ENCODE measurements at regions not wholly inside any gene's neighbourhood (a gene's known extent, or its start where the extent isn't known, plus 50 kb on each side); places are given as distances from the start of the nearest gene placed in this dataset.

DNA sequence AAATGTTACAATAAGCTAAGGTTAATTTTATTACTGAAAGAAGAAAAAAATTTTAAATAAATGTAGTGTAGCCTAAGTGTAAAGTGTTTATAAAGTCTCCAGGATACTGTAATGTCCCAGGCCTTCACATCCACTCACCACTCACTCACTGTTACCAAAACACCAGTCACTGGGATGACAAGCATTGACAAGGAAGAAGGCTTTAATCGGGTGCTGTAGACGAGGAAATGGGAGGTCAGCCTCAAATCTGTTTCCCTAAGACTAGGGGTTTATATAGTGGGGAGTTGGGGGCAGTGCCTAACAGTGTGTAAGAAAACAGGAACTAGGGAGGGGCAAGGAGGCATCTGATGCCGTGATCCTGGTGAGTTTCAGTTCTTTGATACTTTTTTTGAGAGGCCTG is 69.4 kb downstream of the CHRM3 start:
- TF ChIP-seq, protein P1, sequence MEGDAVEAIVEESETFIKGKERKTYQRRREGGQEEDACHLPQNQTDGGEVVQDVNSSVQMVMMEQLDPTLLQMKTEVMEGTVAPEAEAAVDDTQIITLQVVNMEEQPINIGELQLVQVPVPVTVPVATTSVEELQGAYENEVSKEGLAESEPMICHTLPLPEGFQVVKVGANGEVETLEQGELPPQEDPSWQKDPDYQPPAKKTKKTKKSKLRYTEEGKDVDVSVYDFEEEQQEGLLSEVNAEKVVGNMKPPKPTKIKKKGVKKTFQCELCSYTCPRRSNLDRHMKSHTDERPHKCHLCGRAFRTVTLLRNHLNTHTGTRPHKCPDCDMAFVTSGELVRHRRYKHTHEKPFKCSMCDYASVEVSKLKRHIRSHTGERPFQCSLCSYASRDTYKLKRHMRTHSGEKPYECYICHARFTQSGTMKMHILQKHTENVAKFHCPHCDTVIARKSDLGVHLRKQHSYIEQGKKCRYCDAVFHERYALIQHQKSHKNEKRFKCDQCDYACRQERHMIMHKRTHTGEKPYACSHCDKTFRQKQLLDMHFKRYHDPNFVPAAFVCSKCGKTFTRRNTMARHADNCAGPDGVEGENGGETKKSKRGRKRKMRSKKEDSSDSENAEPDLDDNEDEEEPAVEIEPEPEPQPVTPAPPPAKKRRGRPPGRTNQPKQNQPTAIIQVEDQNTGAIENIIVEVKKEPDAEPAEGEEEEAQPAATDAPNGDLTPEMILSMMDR (IDR thresholded peaks at IDR 0.05; ENCODE audit: control extremely low read depth in 1 of 3, insufficient read depth in 1 of 3, low read depth in 1 of 3, low read length in 3 of 3) = no peak
- TF ChIP-seq POLR2AphosphoS5 (IDR thresholded peaks at IDR 0.05; ENCODE audit: low read depth, low read length) (no peak), RAD21 (IDR thresholded peaks at IDR 0.05 in 1 of 2, conservative IDR thresholded peaks at IDR 0.05 in 1 of 2; ENCODE audit: low read depth in 2 of 2, low read length in 2 of 2) (no peak), POLR2A (IDR thresholded peaks at IDR 0.05; ENCODE audit: control extremely low read depth in 1 of 2, low read depth in 2 of 2, low read length in 2 of 2) (no peak), GTF2F1 (IDR thresholded peaks at IDR 0.05; ENCODE audit: borderline replicate concordance, low read depth, low read length) (no peak), RXRA (IDR thresholded peaks at IDR 0.05; ENCODE audit: insufficient read depth, low read depth, low read length) (no peak), EZH2 (IDR thresholded peaks at IDR 0.05; ENCODE audit: low read depth, low read length, severe bottlenecking) (no peak), TBP (IDR thresholded peaks at IDR 0.05; ENCODE audit: low read depth, low read length) (no peak), SIN3A (conservative IDR thresholded peaks at IDR 0.05 in 1 of 2, IDR thresholded peaks at IDR 0.05 in 1 of 2; ENCODE audit: low read depth in 1 of 2, low read length in 2 of 2) (no peak), ZNF274 (IDR thresholded peaks at IDR 0.05; ENCODE audit: borderline replicate concordance, extremely low read depth, low read length) (no peak)
- TF ChIP-seq, protein P2, sequence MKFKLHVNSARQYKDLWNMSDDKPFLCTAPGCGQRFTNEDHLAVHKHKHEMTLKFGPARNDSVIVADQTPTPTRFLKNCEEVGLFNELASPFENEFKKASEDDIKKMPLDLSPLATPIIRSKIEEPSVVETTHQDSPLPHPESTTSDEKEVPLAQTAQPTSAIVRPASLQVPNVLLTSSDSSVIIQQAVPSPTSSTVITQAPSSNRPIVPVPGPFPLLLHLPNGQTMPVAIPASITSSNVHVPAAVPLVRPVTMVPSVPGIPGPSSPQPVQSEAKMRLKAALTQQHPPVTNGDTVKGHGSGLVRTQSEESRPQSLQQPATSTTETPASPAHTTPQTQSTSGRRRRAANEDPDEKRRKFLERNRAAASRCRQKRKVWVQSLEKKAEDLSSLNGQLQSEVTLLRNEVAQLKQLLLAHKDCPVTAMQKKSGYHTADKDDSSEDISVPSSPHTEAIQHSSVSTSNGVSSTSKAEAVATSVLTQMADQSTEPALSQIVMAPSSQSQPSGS (IDR thresholded peaks at IDR 0.05; ENCODE audit: low read length) = no peak

All from H1 (cell line).